ENCODE measurements at regions not wholly inside any gene's neighbourhood (a gene's known extent, or its start where the extent isn't known, plus 50 kb on each side); places are given as distances from the start of the nearest gene placed in this dataset.

GRCh38 chr9:107969141-107969540 lies 479.6 kb upstream of the KLF4 start:
- no peak for DNase-seq

DNA sequence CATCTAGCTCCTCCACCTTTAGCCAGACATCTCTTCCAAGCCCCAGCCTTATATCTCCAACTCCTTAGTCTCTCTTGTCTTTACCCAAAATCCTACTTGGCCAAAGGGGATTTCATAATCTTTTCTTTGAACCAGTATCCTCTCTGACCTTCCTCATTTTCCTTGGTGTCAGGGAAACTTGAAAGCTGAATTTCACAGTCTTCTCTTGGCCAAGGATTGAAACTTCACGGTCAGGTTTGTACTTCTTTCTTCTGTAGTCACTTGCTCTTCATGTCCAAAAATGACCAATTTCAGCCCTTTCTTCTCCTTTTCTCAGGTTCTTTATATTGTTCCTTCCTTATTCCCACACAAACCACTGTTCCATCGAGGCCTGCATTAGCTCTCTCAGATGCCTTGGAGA lies 473.7 kb upstream of the KLF4 start:
- DNase-seq: no peak

- DNase-seq: no peak
Measured at GRCh38 chr9:107960916-107961315, 471.3 kb upstream of the KLF4 start.

DNA sequence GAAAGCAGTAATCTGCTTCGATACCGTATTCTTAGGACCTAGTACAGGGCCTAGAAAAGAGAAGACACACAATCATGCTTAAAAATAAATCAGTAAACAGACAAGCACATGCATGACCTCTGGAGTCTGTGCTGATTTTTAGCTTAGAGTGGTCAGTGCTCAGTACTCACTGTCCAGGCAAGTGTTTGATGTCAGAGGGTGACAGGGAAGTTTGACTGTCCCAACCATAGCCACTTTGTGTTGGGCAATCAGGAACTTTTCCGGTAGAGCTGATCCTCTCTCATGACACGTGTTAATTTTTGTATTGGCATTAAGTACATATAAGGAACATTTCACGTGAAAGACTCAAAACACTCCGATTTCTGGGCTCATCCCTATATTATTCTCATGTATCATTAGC lies 464.7 kb upstream of the KLF4 start:
- no peak for DNase-seq

DNA sequence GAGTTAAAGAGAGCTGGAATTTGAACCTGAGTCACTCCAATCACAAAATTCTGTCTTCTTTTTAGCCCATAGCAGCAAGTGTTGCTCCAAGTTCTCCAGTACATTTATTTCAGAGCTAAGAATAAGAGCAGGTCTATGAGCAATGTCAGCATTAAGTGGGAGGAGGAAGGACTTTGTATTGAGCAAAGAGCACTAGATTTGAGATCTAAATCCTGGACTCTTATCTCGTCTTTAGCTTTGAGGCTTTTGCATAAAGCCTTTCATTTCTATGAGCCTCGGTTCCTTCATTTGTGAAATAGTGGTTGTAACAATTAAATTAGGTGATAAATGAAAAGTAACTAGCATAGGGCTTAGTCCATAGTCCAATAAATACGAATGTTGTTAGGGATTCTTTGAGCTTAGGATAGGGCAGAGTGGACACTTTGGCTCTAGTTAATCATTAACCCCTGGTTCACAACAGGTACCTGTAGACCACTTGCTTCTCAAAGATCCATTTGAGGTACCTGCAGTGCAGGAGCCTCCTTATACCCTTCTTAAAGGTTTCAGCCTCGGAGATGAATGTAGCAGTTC lies 464.1 kb upstream of the KLF4 start:
- DNase-seq: no peak

- no peak for DNase-seq
Measured at GRCh38 chr9:107952773-107953172, 463.2 kb upstream of the KLF4 start.

DNA sequence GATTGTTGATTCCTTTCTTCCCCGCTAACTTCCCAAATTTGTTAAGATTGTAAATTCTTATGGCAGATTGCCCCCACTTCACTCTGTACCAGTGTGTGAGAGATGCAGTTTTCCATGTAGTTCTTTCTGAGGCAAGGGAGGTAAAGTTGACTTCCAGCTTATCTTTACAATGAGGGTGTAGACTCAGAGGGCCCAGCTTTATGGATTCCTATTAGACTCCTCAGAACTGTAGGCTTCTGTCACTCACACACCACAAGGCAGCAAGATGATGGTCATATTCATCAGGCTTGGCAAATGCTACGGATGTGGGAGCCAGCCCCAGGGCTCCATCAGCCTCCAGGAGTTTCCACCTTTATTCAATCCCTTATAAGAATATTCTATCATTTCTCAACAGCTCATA lies 461.9 kb upstream of the KLF4 start:
- DNase-seq: no peak

DNA sequence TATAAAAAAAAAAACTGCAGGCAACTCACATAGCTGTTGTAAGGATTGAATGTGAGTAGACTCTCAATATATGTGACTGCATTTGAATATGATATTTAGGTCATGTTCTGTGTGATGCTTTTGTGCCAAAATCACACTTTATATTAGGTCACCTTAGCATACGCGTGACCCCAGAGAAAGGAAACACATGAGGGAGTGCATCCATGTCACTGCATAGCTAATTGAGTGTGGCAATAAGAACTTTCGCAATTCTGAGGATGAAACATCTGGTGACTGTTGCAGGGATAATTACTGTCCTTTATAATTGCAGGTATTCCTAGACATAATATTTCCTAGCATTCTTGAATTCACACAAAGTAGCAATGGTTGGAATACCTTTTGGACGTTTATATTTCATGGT lies 459.5 kb upstream of the KLF4 start:
- DNase-seq: no peak

DNA sequence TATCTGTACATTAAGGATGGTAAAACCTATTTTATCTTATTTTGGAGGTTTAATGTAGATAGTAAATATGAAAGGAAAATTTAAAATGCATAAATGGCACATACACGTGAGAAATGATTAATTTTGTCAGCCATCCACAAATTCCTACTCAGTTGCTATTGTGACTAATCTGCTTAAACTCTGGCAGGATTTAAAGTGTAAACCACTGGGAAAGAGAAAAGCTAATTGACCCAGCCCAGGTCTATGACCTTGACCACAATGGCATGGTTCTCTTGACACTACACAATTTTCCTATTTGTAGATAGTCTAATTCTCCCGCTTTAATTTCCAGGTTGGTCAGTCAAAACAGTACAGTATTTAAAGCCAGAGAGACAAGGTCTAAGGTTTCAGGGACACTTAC lies 459.0 kb upstream of the KLF4 start:
- DNase-seq: no peak

- no peak for DNase-seq
Measured at GRCh38 chr9:107948086-107948485, 458.5 kb upstream of the KLF4 start.

DNA sequence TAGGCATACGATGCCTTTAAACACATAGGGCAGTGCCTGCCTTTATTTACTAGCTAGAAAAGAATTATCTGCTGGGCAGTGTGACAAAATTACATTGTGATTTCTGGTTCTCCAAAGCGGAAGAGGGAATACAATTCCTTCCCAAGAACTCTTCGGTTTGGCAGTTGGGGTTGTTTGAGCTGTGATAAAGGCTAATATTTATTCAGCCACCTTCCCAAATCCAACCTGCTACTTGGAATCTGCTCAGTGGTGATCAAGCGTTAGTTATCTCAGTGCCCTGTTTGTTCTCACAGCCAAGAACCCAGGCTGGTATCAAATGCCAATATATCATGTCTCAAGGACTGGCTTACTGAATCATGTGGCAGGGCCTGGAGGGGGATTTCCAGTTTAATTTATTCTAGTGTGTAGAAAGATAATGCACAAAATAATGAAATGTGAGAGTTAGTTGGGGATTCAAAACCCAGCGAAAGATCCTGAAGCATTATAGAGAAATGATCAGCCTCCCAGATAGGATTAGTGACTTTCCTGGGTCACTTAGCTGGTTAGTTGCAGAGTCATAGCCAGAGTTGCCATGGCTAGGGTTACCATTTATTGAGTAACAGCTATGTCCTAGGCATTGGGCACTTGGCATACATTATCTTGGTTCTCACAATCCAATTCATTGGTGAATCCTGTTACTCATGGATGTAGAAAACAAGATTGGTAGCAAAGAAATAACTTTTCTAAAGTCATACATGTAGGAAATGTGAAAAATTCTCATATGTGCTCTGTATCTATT lies 457.0 kb upstream of the KLF4 start:
- no peak for DNase-seq

DNA sequence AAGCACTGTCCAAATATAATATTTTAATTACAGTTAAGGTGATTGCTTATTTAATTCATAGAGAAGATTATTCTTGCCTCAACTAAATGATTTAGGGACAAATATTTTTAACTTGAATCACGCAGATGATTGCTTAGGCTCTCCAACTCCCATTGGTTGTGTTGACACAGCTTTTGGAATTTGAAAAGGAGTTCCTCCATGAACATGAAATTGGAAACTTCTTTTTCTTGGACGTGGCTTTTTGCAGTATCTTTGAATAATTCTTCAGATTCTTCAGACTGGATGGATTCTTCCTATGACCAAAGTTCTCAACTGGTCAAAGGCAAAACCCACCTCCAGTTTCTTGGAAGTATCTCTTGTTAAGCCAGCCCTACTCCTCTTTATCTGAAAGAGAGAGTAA lies 456.4 kb upstream of the KLF4 start:
- no peak for DNase-seq

DNA sequence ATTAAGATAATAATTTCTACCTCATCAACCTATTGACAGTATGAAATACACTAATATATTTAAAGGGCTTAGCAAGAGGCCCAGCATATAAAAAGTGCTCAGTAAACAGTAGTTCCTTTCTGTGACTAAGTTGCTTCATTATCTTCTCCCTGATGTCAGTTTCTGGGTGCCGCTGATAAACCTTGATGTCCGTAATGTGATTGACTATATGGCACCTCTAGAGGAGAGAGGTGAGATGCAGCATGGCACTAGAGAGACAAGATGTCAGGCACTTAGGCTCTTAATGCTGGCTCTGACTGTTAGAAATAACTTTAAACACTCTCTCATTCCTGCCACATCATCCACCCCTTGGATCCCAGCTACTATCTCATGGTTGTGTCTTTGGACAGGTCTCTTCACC lies 455.9 kb upstream of the KLF4 start:
- no peak for DNase-seq

GRCh38 chr9:107944387-107944786 lies 454.8 kb upstream of the KLF4 start:
- DNase-seq: no peak

- DNase-seq: no peak
Measured at GRCh38 chr9:107943901-107944300, 454.3 kb upstream of the KLF4 start.

DNA sequence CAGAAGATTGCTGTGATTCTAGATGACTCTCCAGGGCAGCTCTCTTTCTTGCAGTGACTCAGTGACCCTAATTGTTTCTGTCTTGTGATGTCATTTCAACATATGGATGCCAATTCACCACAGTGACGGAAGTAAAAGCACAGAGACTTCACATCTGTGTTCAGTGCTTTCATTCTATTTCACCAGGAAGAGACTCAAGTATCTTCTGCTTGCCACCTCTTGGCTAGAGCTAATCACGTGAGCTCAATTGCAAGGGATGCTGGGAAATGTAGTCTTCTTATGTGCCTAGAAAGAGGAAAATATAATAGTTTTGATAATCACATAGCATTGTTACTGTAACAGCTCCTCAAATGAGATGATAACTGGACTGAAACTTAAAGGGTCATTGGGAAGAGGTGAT lies 453.3 kb upstream of the KLF4 start:
- no peak for DNase-seq

DNA sequence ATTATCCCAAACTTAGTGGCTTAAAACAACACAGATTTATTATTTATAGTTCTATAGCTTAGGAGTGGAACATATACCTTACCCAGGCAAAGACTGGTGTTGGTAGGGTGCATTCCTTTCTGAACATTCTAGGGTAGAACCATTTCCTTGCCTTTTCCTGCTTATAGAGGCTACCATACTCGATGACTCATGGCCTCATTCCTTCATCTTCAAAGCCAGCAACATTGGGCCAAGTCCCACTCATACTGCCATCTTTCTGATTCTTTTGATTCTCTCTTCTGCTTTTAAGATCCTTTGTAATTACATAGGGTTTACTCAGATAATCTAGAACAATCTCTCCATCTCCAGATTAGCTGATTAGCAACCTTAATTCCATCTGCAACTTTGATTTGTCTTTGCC lies 452.7 kb upstream of the KLF4 start:
- no peak for DNase-seq

DNA sequence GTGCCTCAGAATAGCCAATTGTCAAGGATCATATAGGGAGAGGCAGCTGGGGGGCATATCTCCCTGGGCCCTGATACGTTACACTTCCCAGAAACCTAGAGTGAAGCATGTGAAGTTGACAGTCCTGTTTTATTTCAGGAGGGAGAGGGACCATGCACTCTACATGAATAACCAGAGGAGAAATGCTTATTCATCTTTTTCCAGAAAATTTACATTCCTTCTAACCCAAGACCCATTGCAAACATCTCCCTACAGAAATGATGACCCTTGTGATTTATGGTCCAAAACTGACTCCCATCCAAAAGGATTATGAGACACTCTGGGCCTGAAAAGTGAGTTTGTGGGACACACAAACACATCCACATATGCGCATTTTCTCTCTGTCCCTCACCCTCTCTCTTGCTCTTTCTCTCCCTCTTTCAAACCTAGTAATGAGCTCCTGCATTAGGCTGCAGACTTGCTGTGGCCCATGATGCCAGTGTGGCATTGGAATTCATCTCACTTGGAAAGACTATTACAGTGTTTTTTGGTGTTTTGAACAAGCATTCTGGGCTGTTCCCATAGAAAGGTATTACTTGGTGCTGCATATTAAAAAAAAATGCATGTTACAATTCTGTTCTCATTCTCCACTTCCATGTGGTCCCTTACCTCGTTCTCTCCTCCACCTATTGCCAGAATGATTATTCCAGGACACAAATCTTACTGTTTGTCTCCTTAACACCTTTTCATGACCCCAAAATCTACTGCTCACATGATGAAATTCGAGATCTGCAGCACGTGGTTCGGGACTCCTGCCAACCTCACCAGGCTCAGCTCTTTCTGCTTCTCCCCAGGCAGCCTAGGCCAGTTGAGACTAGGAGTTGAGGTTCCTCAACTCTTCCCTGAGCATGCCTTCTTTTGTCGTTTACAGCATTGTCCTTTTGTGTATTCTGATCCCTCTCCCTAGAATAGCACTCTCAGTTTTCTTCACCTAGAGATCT lies 451.3 kb upstream of the KLF4 start:
- no peak for DNase-seq

DNA sequence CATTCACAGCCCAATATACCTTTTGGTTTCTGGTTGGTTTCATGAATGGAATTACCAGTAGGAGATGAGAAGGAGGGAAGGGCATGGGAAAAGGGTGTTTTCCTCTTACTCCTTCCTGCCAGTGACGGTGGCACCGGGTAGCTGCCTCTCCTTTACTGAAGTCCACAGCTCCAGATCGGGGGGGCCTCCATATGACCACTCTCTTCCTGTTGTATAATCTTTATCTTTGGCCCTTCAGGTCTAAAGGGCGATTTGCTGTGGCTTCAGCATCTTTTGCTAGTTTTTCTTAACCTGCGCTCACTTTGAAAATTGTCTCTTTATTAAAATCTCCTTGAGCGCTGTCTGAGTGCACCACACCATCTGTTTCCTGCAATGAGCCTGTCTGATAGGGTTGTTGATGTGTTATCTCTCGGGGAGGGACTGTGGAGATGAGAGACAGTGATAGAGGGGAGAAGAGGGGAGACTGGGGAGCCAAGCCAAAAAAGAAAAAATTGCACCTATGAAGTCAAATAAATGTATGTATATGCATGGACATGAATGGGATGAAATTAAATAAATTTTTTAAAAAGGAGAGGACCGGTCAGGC lies 449.3 kb upstream of the KLF4 start:
- no peak for DNase-seq

DNA sequence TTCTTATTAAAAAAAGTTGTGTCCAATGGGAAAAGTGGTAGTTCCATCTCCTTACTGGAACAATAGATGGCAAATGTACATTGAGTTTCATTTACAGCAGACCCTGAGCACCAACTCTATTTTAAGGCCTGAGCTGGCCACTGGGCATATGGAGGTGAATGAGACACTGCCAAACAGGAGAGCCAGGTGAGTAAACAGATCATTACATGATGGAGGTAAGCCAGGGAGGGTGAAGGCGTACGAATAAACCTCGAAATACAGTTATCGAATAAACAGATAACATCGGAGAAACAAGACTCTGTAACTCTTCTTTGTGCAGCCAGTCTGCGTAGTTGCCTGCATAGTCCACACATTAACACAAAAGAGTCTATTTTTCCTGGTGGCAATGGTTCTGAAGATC lies 446.4 kb upstream of the KLF4 start:
- DNase-seq: no peak

GRCh38 chr9:107933516-107933915 lies 443.9 kb upstream of the KLF4 start:
- no peak for DNase-seq

- no peak for DNase-seq
Measured at GRCh38 chr9:107933097-107933496, 443.5 kb upstream of the KLF4 start.

GRCh38 chr9:107932601-107933000 lies 443.0 kb upstream of the KLF4 start:
- DNase-seq: no peak

DNA sequence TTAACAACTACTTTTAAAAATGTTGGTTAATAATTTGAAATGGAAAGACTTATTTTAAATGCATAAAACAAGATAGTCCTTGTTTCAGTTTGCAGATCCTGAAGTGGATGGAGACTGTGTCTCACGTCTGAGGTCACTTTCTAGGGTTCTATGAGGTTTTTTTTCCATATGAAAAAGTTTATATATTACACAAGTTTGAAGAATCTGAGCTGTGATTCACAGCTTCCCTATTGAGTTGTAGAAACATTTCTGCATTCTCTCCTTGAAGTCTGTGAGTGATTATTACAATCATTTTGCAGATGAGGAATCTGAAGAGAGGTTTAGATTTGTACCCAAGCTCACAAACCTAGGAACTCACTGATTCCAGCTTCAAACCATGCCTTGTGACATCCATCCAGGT lies 442.5 kb upstream of the KLF4 start:
- DNase-seq: no peak

Measured in activated CD4-positive, alpha-beta T cell treated with anti-CD3 and anti-CD28 coated beads, Interleukin-10, Interleukin-2, amounts not matched to agents 100 ng/mL and 50 ng/mL, durations not matched to agents 16 hours and 8 hours (primary cell).